Astrocyte (in vitro differentiated cells and primary cell): ENCODE measurements at regions not wholly inside any gene's neighbourhood (a gene's known extent, or its start where the extent isn't known, plus 50 kb on each side); places are given as distances from the start of the nearest gene placed in this dataset.

Experiments used
- CTCF ChIP-seq: IDR thresholded peaks from 2 replicates; pipeline ENCODE4 v1.5.1; 2011; ENCODE audit warnings: low read depth, mild to moderate bottlenecking, inconsistent platforms, low read length, moderate library complexity; ENCODE audit not compliant: insufficient read depth
- EZH2 ChIP-seq: IDR thresholded peaks from 2 replicates; pipeline ENCODE4 v1.6.1; 2012; ENCODE audit warnings: mild to moderate bottlenecking, low read length, inconsistent platforms; ENCODE audit not compliant: insufficient read depth

- TF ChIP-seq CTCF (no peak), EZH2 (no peak)
Observed at GRCh38 chr13:99792079-99792921, 179.3 kb downstream of the ZIC5 start.
